ENCODE measurements at regions not wholly inside any gene's neighbourhood (a gene's known extent, or its start where the extent isn't known, plus 50 kb on each side); places are given as distances from the start of the nearest gene placed in this dataset.

GRCh38 chr2:78541451-78542267 lies 483.8 kb upstream of the REG3G start:
- no peak overlapping the region for H3K4me3 ChIP-seq
- no peak for DNase-seq
- intact Hi-C loops (cut with DNase I), result no loop called here
- H3K36me3 ChIP-seq, result no peaks in the 10 kb centered on the region
- H3K4me1 ChIP-seq, result no peaks in the 10 kb centered on the region
- no peaks in the 10 kb centered on the region for H3K9me3 ChIP-seq
- no peak for TF ChIP-seq POLR2AphosphoS5 (IDR thresholded peaks at IDR 0.05)
- no peak for TF ChIP-seq POLR2A (IDR thresholded peaks at IDR 0.05)
- no peak for TF ChIP-seq CTCF (IDR thresholded peaks at IDR 0.05)
- no peak for TF ChIP-seq EP300 (IDR thresholded peaks at IDR 0.05)
- 74 to 88% methylated on average over 17 of the region's 17 CpGs for WGBS, 2 donors
- no peak overlapping the region for H3K27ac ChIP-seq
- H3K27me3 ChIP-seq, result no peaks in the 10 kb centered on the region

GRCh38 chr2:78546843-78547242 lies 478.7 kb upstream of the REG3G start:
- Histone ChIP-seq H3K4me3 (no peak overlapping the region), H3K27ac (no peak overlapping the region), H3K9me3 (no peaks in the 10 kb centered on the region), H3K4me1 (peaks cover 0 to 9% (median 3%) of the 10 kb centered on the region in 4 donors), H3K27me3 (no peaks in the 10 kb centered on the region), H3K36me3 (no peaks in the 10 kb centered on the region)
- no peak for TF ChIP-seq POLR2AphosphoS5 (IDR thresholded peaks at IDR 0.05)
- no peak for TF ChIP-seq EP300 (IDR thresholded peaks at IDR 0.05)
- TF ChIP-seq CTCF (IDR thresholded peaks at IDR 0.05), result no peak
- TF ChIP-seq POLR2A (IDR thresholded peaks at IDR 0.05), result no peak
- 90 to 92% methylated on average over 14 of the region's 14 CpGs for WGBS, 2 donors
- intact Hi-C loops (cut with DNase I), result no loop called here
- no peak for DNase-seq

GRCh38 chr2:78549766-78550165 lies 475.7 kb upstream of the REG3G start:
- 83% methylated on average over 2 of the region's 2 CpGs for WGBS, 2 donors
- DNase-seq, result no peak

GRCh38 chr2:78553866-78554647 lies 471.4 kb upstream of the REG3G start:
- Histone ChIP-seq H3K27me3 (no peaks in the 10 kb centered on the region), H3K9me3 (no peaks in the 10 kb centered on the region), H3K4me1 (peaks cover 0 to 13% (median 8%) of the 10 kb centered on the region in 4 donors), H3K36me3 (no peaks in the 10 kb centered on the region), H3K4me3 (no peak overlapping the region), H3K27ac (no peak overlapping the region)
- intact Hi-C loops (cut with DNase I), result no loop called here
- 51 to 59% methylated on average over 3 of the region's 3 CpGs for WGBS, 2 donors
- no peak for DNase-seq
- TF ChIP-seq EP300 (IDR thresholded peaks at IDR 0.05) (no peak), CTCF (IDR thresholded peaks at IDR 0.05) (no peak), POLR2AphosphoS5 (IDR thresholded peaks at IDR 0.05) (peak in 2 of 4 donors; percentile 14 to 52)

More at GRCh38 chr2:78549766-78550165, 475.7 kb upstream of the REG3G start:
- intact Hi-C loops (cut with DNase I), result no loop called here
- no peaks in the 10 kb centered on the region for H3K9me3 ChIP-seq
- H3K27ac ChIP-seq, result no peak overlapping the region
- no peak overlapping the region for H3K4me3 ChIP-seq
- H3K4me1 ChIP-seq, result peaks cover 0 to 11% (median 8%) of the 10 kb centered on the region in 4 donors
- H3K27me3 ChIP-seq, result no peaks in the 10 kb centered on the region
- no peaks in the 10 kb centered on the region for H3K36me3 ChIP-seq
- TF ChIP-seq EP300 (IDR thresholded peaks at IDR 0.05), result no peak
- TF ChIP-seq CTCF (IDR thresholded peaks at IDR 0.05), result no peak
- TF ChIP-seq POLR2A (IDR thresholded peaks at IDR 0.05), result no peak
- no peak for TF ChIP-seq POLR2AphosphoS5 (IDR thresholded peaks at IDR 0.05)

All from sigmoid colon (tissue), 6 donors.